Hepatocyte (in vitro differentiated cells): ENCODE measurements at regions not wholly inside any gene's neighbourhood (a gene's known extent, or its start where the extent isn't known, plus 50 kb on each side); places are given as distances from the start of the nearest gene placed in this dataset.

Experiments
- DNase-seq: peaks from one replicate; pipeline ENCODE4 v3.0.0-alpha.2; 2016; ENCODE audit warnings: low spot score
- H2AFZ ChIP-seq: fragments of 200-600 bp; sonication (generic); 2 replicates; pipeline ENCODE4 v1.6.0; 2016; ENCODE audit warnings: antibody characterized with exemption, mild to moderate bottlenecking
- H3K27ac ChIP-seq: fragments of 200-600 bp; sonication (generic); 2 replicates; pipeline ENCODE4 v1.5.1; 2016; ENCODE audit warnings: mild to moderate bottlenecking
- H3K27me3 ChIP-seq: fragments of 200-600 bp; sonication (generic); 2 replicates; pipeline ENCODE4 v1.6.1; 2016
- H3K36me3 ChIP-seq: fragments of 200-600 bp; sonication (generic); replicated peaks from 2 replicates; pipeline ENCODE4 v1.5.1; 2016; ENCODE audit warnings: low read depth; ENCODE audit not compliant: insufficient read depth
- H3K4me1 ChIP-seq: fragments of 200-600 bp; sonication (generic); 2 replicates; pipeline ENCODE4 v1.5.1; 2016; ENCODE audit warnings: mild to moderate bottlenecking, moderate library complexity; ENCODE audit not compliant: insufficient read depth
- H3K4me2 ChIP-seq: fragments of 200-600 bp; sonication (generic); 2 replicates; pipeline ENCODE4 v1.6.0; 2016
- H3K4me3 ChIP-seq: fragments of 200-600 bp; sonication (generic); 2 replicates; pipeline ENCODE4 v1.5.1; 2016; ENCODE audit warnings: mild to moderate bottlenecking
- H3K79me2 ChIP-seq: fragments of 200-600 bp; sonication (generic); 2 replicates; pipeline ENCODE4 v1.6.0; 2017; ENCODE audit warnings: mild to moderate bottlenecking
- H3K9me2 ChIP-seq: fragments of 200-600 bp; sonication (generic); replicated peaks from 2 replicates; pipeline ENCODE4 v1.6.0; 2017; ENCODE audit warnings: mild to moderate bottlenecking; ENCODE audit not compliant: insufficient read depth
- H3K9me3 ChIP-seq: fragments of 200-600 bp; sonication (generic); 2 replicates; pipeline ENCODE4 v1.5.1; 2016; ENCODE audit warnings: low read depth, mild to moderate bottlenecking
- H4K20me1 ChIP-seq: fragments of 200-600 bp; sonication (generic); 2 replicates; pipeline ENCODE4 v1.6.0; 2016; ENCODE audit warnings: mild to moderate bottlenecking; ENCODE audit not compliant: insufficient read depth, poor library complexity, severe bottlenecking
- EZH2 ChIP-seq: fragments of 200-600 bp; sonication (generic); IDR thresholded peaks from 2 replicates; pipeline ENCODE4 v1.6.1; 2016; ENCODE audit warnings: antibody characterized with exemption, mild to moderate bottlenecking, borderline replicate concordance
- EZH2phosphoT487 ChIP-seq: fragments of 200-600 bp; sonication (generic); IDR thresholded peaks from one replicate; pipeline ENCODE4 v1.6.1; 2018; ENCODE audit warnings: antibody characterized with exemption, mild to moderate bottlenecking, low read depth, moderate library complexity; ENCODE audit not compliant: unreplicated experiment, severe bottlenecking
- WGBS: methylation state at CpG from one replicate; pipeline ENCODE4 v1.1.6; 2016; ENCODE audit warnings: low lambda C conversion rate; ENCODE audit errors: missing lambda C conversion rate; 5-methylcytosine and 5-hydroxymethylcytosine counted together
- TF ChIP-seq, protein P1 (sequence below): fragments of 200-600 bp; sonication (generic); IDR thresholded peaks from 2 replicates; pipeline ENCODE4 v1.5.1; 2016; ENCODE audit warnings: antibody characterized with exemption, mild to moderate bottlenecking; ENCODE audit not compliant: poor library complexity

DNA sequence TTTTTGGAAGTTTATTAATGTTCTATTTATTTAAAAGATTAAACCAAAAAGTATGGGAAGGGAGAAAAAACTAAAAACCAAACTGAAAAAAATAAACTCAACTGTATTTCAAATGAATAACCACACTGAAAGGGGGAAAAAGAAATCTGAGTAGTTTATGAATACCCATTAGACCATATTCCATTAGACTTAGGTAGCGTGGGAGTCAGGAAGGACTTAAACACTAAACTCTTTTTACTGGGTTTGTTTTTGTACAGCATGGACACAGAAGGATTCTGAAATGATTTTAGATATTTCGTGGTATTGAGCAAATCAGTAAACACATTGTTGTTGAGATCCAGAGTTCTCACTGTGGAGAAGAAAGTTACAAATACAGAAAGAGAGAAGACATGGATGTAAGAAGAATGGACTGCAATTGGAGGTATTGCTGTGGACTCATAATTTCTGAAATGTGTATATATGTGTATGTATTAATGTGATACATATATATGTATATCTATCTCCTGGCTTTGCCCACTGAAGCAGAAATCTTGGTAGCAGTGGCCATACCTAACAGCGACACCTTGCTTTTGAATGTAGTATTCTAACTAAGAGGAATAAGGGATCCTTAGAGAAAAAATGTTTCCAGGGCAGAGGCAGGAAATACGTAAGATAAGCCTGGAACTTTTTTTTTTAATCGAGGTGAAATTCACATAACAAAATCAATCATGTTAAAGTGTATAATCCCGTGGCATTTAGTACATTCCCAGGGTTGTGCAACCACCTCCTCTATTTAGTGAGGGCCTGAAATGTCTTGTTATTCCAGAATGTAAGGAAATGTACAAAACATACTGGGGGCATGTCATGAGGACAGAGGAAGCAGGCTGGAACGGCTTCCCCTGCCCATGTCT is 228.8 kb downstream of the SMARCA2 start:
- Histone ChIP-seq H3K4me2 (peak overlapping the region; percentile 89), H2AFZ (no peak overlapping the region), H3K9me3 (no peaks in the 10 kb centered on the region), H4K20me1 (no peaks in the 10 kb centered on the region), H3K4me1 (peaks cover 22% of the 10 kb centered on the region), H3K27me3 (no peaks in the 10 kb centered on the region), H3K36me3 (no peaks in the 10 kb centered on the region), H3K9me2 (no peaks in the 10 kb centered on the region), H3K4me3 (no peak overlapping the region), H3K27ac (peak overlapping the region; percentile 84), H3K79me2 (no peaks in the 10 kb centered on the region)
- 70% methylated on average over 7 of the region's 7 CpGs for WGBS
- no peak for TF ChIP-seq EZH2phosphoT487
- TF ChIP-seq, protein P1, sequence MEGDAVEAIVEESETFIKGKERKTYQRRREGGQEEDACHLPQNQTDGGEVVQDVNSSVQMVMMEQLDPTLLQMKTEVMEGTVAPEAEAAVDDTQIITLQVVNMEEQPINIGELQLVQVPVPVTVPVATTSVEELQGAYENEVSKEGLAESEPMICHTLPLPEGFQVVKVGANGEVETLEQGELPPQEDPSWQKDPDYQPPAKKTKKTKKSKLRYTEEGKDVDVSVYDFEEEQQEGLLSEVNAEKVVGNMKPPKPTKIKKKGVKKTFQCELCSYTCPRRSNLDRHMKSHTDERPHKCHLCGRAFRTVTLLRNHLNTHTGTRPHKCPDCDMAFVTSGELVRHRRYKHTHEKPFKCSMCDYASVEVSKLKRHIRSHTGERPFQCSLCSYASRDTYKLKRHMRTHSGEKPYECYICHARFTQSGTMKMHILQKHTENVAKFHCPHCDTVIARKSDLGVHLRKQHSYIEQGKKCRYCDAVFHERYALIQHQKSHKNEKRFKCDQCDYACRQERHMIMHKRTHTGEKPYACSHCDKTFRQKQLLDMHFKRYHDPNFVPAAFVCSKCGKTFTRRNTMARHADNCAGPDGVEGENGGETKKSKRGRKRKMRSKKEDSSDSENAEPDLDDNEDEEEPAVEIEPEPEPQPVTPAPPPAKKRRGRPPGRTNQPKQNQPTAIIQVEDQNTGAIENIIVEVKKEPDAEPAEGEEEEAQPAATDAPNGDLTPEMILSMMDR, result peak; percentile 3
- DNase-seq, result no peak

DNA sequence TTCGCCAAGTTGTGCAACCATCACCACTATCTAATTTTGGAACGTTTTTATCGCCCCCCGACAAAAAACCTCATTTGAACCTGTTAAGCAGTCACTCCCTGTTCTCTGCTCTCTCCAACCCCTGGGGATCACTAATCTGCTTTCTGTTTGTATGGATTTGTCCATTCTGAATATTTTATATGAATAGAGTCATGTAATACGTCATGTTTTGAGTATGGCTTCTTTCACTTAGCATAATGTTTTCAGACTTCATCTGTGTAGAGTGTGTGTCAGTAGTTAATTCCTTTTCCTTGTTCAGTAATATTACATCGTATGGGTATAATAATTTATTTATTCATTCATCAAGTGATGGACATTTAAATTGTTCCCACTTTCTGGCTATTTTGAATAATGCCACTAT is 232.2 kb downstream of the SMARCA2 start:
- H3K9me2 ChIP-seq, result no peaks in the 10 kb centered on the region
- 89% methylated on average over 6 of the region's 6 CpGs for WGBS
- H3K36me3 ChIP-seq, result no peaks in the 10 kb centered on the region
- H3K4me1 ChIP-seq, result peaks cover 18% of the 10 kb centered on the region
- no peaks in the 10 kb centered on the region for H3K9me3 ChIP-seq
- no peak for DNase-seq
- no peak overlapping the region for H3K4me2 ChIP-seq
- TF ChIP-seq EZH2phosphoT487, result no peak
- TF ChIP-seq, protein P1, result no peak
- TF ChIP-seq EZH2, result no peak
- no peaks in the 10 kb centered on the region for H3K27me3 ChIP-seq
- no peak overlapping the region for H3K4me3 ChIP-seq
- no peak overlapping the region for H3K27ac ChIP-seq
- H2AFZ ChIP-seq, result no peak overlapping the region
- no peaks in the 10 kb centered on the region for H4K20me1 ChIP-seq
- no peaks in the 10 kb centered on the region for H3K79me2 ChIP-seq

DNA sequence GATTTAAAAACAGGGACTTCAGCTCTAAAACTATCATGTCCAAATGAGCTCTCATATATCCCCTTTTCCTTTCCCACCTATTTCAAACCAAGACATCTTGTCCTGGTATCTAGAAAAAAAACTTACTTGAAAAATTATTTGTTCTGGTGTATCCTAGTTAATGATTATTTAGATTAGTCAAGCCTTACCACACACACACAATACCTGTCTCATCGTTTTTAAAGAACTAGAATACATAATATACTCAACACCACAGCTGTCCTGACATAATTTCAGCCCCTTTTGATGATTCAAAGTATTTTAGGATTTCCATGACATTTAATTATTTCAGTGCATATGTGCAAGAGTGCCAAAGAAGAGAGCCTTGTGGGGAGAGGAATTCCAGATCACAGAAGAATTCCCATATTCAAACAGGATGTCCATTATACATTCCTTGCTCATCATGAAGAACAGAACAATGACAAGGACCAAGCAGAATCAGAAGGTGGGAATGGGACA is 233.7 kb downstream of the SMARCA2 start:
- Histone ChIP-seq H3K27me3 (no peaks in the 10 kb centered on the region), H3K9me2 (no peaks in the 10 kb centered on the region), H3K36me3 (no peaks in the 10 kb centered on the region), H3K79me2 (no peaks in the 10 kb centered on the region), H3K27ac (no peak overlapping the region), H3K4me1 (peaks cover 4% of the 10 kb centered on the region), H3K4me3 (no peak overlapping the region), H3K9me3 (no peaks in the 10 kb centered on the region), H2AFZ (no peak overlapping the region), H4K20me1 (no peaks in the 10 kb centered on the region), H3K4me2 (no peak overlapping the region)
- WGBS, result 56% methylated on average over 1 of the region's 1 CpG
- DNase-seq, result no peak
- TF ChIP-seq EZH2 (no peak), EZH2phosphoT487 (no peak)
